Liver (tissue), 1 donor: ENCODE measurements at regions not wholly inside any gene's neighbourhood (a gene's known extent, or its start where the extent isn't known, plus 50 kb on each side); places are given as distances from the start of the nearest gene placed in this dataset.

ENCODE experiments used
- FOXA1 ChIP-seq: IDR thresholded peaks from 2 replicates; pipeline ENCODE4 v1.6.1; 2016; ENCODE audit warnings: antibody characterized with exemption
- YY1 ChIP-seq: IDR thresholded peaks from 2 replicates; pipeline ENCODE4 v1.6.1; 2016; ENCODE audit warnings: antibody characterized with exemption, mild to moderate bottlenecking

GRCh38 chr2:4831751-4832150 lies 860.4 kb upstream of the SOX11 start:
- no peak for TF ChIP-seq YY1
- TF ChIP-seq FOXA1: no peak
